Endothelial cell of umbilical vein (primary cell): ENCODE measurements at regions not wholly inside any gene's neighbourhood (a gene's known extent, or its start where the extent isn't known, plus 50 kb on each side); places are given as distances from the start of the nearest gene placed in this dataset.

ENCODE experiments used
- BruUV-seq: library from RNA; stranded (reverse); fragments of 400-500 nt; replicated peaks from 2 replicates; lab custom pipeline; 2021; lab: Mats Ljungman, UMichigan
- CTCF ChIA-PET: fragments of 300-600, 350-600 bp; sonication (Branson Sonifier 250); formaldehyde crosslinking; loops from one replicate; lab custom pipeline; 2021; ENCODE audit warnings: antibody characterized with exemption, inconsistent platforms; lab: Charles Lee
- POLR2A ChIA-PET: fragments of 300-600, 350-600 bp; sonication (Branson Sonifier 250); formaldehyde crosslinking; loops from one replicate; lab custom pipeline; 2021; ENCODE audit warnings: antibody characterized with exemption, inconsistent platforms; lab: Charles Lee
- DNase-seq: peaks from one replicate; pipeline ENCODE4 v3.0.0-alpha.2; 2011; ENCODE audit warnings: low read depth, low spot score
- FAIRE-seq: peaks from 2 replicates; lab custom pipeline; 2011; peaks lifted over from hg19 to GRCh38; lab: Jason Lieb, UNC
- H2AFZ ChIP-seq: 2 replicates; pipeline ENCODE4 v1.6.0; 2012; ENCODE audit warnings: low read depth, low read length, control low read depth, inconsistent platforms
- H3K27ac ChIP-seq: 2 replicates; pipeline ENCODE4 v1.5.1; 2011; ENCODE audit warnings: low read depth, mild to moderate bottlenecking, control low read depth, low read length, moderate library complexity; ENCODE audit not compliant: insufficient read depth
- H3K27me3 ChIP-seq, 2 experiments: 2 replicates each; pipeline versions ENCODE4 v1.6.0 to v1.6.1; 2011; ENCODE audit warnings: low read length in 2 of 2, mixed read lengths in 1 of 2; ENCODE audit not compliant: control insufficient read depth in 2 of 2, insufficient read depth in 2 of 2
- H3K36me3 ChIP-seq, 2 experiments: 2 replicates in 1 of 2; 3 replicates in 1 of 2; pipeline ENCODE4 v1.5.1; 2011; ENCODE audit warnings: low read length in 2 of 2, mild to moderate bottlenecking in 1 of 2, moderate library complexity in 1 of 2; ENCODE audit not compliant: control insufficient read depth in 2 of 2, insufficient read depth in 2 of 2; ENCODE audit errors: extremely low read depth in 1 of 2
- H3K4me1 ChIP-seq: 3 replicates; pipeline ENCODE4 v1.5.1; 2011; ENCODE audit warnings: mild to moderate bottlenecking, low read length; ENCODE audit not compliant: control insufficient read depth, insufficient read depth; ENCODE audit errors: extremely low read depth
- H3K4me2 ChIP-seq: 2 replicates; pipeline ENCODE4 v1.6.1; 2011; ENCODE audit warnings: low read length, control low read depth, mixed read lengths; ENCODE audit not compliant: insufficient read depth
- H3K4me3 ChIP-seq, 3 experiments: fragments of 200-600 bp in 1 of 3; sonication (generic), shearing (Covaris generic) in 1 of 3; replicated peaks in 1 of 3; 2 replicates each; pipeline ENCODE4 v1.5.1; 2011 to 2016; ENCODE audit warnings: control low read depth in 3 of 3, low read length in 3 of 3, mild to moderate bottlenecking in 2 of 3, inconsistent platforms in 1 of 3, low read depth in 1 of 3, moderate library complexity in 1 of 3; ENCODE audit not compliant: insufficient read depth in 1 of 3
- H3K79me2 ChIP-seq: 2 replicates; pipeline ENCODE4 v1.6.0; 2012; ENCODE audit warnings: low read length, inconsistent platforms; ENCODE audit not compliant: control insufficient read depth, insufficient read depth
- H3K9ac ChIP-seq: replicated peaks from 2 replicates; pipeline ENCODE3; 2011; ENCODE audit warnings: low read length, control low read depth; ENCODE audit not compliant: insufficient read depth; ENCODE audit errors: extremely low read depth
- H3K9me1 ChIP-seq: replicated peaks from 3 replicates; pipeline ENCODE4 v1.6.0; 2011; ENCODE audit warnings: mild to moderate bottlenecking, low read length; ENCODE audit not compliant: control insufficient read depth, insufficient read depth; ENCODE audit errors: extremely low read depth
- H3K9me3 ChIP-seq: replicated peaks from 2 replicates; pipeline ENCODE4 v1.5.1; 2012; ENCODE audit warnings: low read length, inconsistent platforms; ENCODE audit not compliant: control insufficient read depth, insufficient read depth
- H4K20me1 ChIP-seq: replicated peaks from 2 replicates; pipeline ENCODE3; 2011; ENCODE audit warnings: mild to moderate bottlenecking, low read length; ENCODE audit not compliant: control insufficient read depth, insufficient read depth; ENCODE audit errors: extremely low read depth
- EZH2 ChIP-seq: IDR thresholded peaks from 2 replicates; pipeline ENCODE4 v1.6.1; 2012; ENCODE audit warnings: borderline replicate concordance, low read depth, mild to moderate bottlenecking, moderate library complexity, low read length, inconsistent platforms; ENCODE audit not compliant: severe bottlenecking
- FOS ChIP-seq: IDR thresholded peaks from 2 replicates; pipeline ENCODE4 v1.6.1; 2011; ENCODE audit warnings: mild to moderate bottlenecking, low read length, moderate library complexity, borderline replicate concordance; ENCODE audit not compliant: insufficient read depth
- GATA2 ChIP-seq: IDR thresholded peaks from 2 replicates; pipeline ENCODE4 v1.7.0; 2011; ENCODE audit warnings: low read depth, mild to moderate bottlenecking, moderate library complexity, mixed read lengths, low read length; ENCODE audit not compliant: insufficient read length, insufficient read depth
- JUN ChIP-seq: IDR thresholded peaks from 2 replicates; pipeline ENCODE4 v1.6.1; 2011; ENCODE audit warnings: borderline replicate concordance, low read depth; ENCODE audit not compliant: insufficient read length, insufficient read depth
- MYC ChIP-seq: IDR thresholded peaks from one replicate; pipeline ENCODE4 v1.6.1; 2011; ENCODE audit warnings: mild to moderate bottlenecking, low read depth, low read length
- POLR2A ChIP-seq: IDR thresholded peaks from 2 replicates; pipeline ENCODE4 v1.6.1; 2012; ENCODE audit warnings: low read depth, mild to moderate bottlenecking, control low read depth, low read length
- POLR2AphosphoS5 ChIP-seq: IDR thresholded peaks from 2 replicates; pipeline ENCODE4 v1.6.1; 2012; ENCODE audit warnings: low read depth, mild to moderate bottlenecking, control low read depth, low read length, moderate library complexity; ENCODE audit not compliant: insufficient read depth
- dilution Hi-C: fragments of 300-500 bp; cut with MboI; formaldehyde crosslinking; loops from one replicate; pipeline ENCODE4 v1.15.0; 2019; ENCODE audit warnings: low sequenced_read_pairs; ENCODE audit not compliant: extremely low pct_ligation_motif_present
- intact Hi-C: fragments of 100-400 bp; cut with micrococcal nuclease; formaldehyde crosslinking; loops from one replicate; pipeline ENCODE4 v1.10.0; 2022
- TF ChIP-seq, protein P1 (sequence below), 2 donors: IDR thresholded peaks; 1 replicate in 1 of 2; 2 replicates in 1 of 2; pipeline ENCODE4 v1.5.1; 2011; ENCODE audit warnings: low read length in 2 of 2, mild to moderate bottlenecking in 2 of 2, moderate library complexity in 2 of 2, control low read depth in 1 of 2, inconsistent platforms in 1 of 2, low read depth in 1 of 2; ENCODE audit not compliant: insufficient read depth in 1 of 2; ENCODE audit errors: extremely low read depth in 1 of 2
- TF ChIP-seq, protein P2 (sequence below): IDR thresholded peaks from 2 replicates; pipeline ENCODE4 v1.6.1; 2011; ENCODE audit not compliant: insufficient read depth, insufficient read length

DNA sequence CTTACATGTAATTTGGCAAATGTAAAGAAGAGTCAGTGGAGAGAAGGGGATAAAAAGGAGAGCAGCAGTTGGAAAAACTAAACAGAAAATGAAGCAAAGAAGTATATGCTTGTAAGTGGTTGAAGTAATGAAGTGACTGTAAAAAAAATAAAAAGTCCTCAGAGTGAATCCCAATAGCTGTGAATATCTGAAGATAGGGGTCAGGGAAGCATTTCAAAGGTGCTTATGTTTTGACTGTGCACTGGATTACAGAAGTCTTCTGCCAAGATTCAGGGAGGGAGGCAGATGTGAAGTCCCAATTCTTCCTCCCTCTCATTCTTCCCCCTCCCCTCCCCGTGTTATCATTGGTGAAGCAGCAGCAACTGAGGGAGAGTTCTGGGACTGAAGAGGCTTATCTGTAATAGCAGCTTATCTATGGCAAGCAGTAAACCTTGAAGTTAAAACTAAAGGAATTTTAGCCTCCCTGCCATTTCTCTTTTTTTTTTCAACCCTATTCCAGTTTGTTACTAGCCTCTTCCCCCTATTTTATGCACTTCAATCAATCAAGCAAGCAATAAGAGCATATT lies 597.9 kb downstream of the IGSF11 start:
- DNase-seq (no peak), FAIRE-seq (no peak)
- no peaks in the 10 kb centered on the region for H3K36me3 ChIP-seq
- H3K4me3 ChIP-seq: no peak overlapping the region
- intact Hi-C loops: no loop called here
- H3K79me2 ChIP-seq: no peaks in the 10 kb centered on the region
- H3K27me3 ChIP-seq: no peaks in the 10 kb centered on the region
- dilution Hi-C loops: no loop called here
- no TSS peak for BruUV-seq
- no peak overlapping the region for H3K9ac ChIP-seq
- H4K20me1 ChIP-seq: no peaks in the 10 kb centered on the region
- no peaks in the 10 kb centered on the region for H3K9me1 ChIP-seq
- TF ChIP-seq FOS (no peak), EZH2 (no peak), POLR2AphosphoS5 (no peak), MYC (no peak), JUN (no peak), POLR2A (no peak), GATA2 (no peak)
- TF ChIP-seq, protein P1, sequence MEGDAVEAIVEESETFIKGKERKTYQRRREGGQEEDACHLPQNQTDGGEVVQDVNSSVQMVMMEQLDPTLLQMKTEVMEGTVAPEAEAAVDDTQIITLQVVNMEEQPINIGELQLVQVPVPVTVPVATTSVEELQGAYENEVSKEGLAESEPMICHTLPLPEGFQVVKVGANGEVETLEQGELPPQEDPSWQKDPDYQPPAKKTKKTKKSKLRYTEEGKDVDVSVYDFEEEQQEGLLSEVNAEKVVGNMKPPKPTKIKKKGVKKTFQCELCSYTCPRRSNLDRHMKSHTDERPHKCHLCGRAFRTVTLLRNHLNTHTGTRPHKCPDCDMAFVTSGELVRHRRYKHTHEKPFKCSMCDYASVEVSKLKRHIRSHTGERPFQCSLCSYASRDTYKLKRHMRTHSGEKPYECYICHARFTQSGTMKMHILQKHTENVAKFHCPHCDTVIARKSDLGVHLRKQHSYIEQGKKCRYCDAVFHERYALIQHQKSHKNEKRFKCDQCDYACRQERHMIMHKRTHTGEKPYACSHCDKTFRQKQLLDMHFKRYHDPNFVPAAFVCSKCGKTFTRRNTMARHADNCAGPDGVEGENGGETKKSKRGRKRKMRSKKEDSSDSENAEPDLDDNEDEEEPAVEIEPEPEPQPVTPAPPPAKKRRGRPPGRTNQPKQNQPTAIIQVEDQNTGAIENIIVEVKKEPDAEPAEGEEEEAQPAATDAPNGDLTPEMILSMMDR (IDR thresholded peaks at IDR 0.05; ENCODE audit: extremely low read depth in 1 of 2, insufficient read depth in 1 of 2, low read depth in 1 of 2, low read length in 2 of 2): no peak
- TF ChIP-seq, protein P2, sequence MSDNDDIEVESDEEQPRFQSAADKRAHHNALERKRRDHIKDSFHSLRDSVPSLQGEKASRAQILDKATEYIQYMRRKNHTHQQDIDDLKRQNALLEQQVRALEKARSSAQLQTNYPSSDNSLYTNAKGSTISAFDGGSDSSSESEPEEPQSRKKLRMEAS: no peak
- H3K4me2 ChIP-seq: no peak overlapping the region
- H3K27ac ChIP-seq: no peak overlapping the region
- H2AFZ ChIP-seq: no peak overlapping the region
- ChIA-PET CTCF (no interaction called here), POLR2A (no interaction called here)
- no peaks in the 10 kb centered on the region for H3K9me3 ChIP-seq
- no peaks in the 10 kb centered on the region for H3K4me1 ChIP-seq
